HG03457 (cell line): ENCODE measurements at regions not wholly inside any gene's neighbourhood (a gene's known extent, or its start where the extent isn't known, plus 50 kb on each side); places are given as distances from the start of the nearest gene placed in this dataset.
A peak's percentile ranks its signal among the peaks of the same experiment; 100 is the strongest.

Experiments used
- ATAC-seq: cut with Tn5 transposase; IDR thresholded peaks from one replicate; pipeline ENCODE4 v1.9.1; 2021; ENCODE audit warnings: moderate number of reproducible peaks; ENCODE audit not compliant: unreplicated experiment

DNA sequence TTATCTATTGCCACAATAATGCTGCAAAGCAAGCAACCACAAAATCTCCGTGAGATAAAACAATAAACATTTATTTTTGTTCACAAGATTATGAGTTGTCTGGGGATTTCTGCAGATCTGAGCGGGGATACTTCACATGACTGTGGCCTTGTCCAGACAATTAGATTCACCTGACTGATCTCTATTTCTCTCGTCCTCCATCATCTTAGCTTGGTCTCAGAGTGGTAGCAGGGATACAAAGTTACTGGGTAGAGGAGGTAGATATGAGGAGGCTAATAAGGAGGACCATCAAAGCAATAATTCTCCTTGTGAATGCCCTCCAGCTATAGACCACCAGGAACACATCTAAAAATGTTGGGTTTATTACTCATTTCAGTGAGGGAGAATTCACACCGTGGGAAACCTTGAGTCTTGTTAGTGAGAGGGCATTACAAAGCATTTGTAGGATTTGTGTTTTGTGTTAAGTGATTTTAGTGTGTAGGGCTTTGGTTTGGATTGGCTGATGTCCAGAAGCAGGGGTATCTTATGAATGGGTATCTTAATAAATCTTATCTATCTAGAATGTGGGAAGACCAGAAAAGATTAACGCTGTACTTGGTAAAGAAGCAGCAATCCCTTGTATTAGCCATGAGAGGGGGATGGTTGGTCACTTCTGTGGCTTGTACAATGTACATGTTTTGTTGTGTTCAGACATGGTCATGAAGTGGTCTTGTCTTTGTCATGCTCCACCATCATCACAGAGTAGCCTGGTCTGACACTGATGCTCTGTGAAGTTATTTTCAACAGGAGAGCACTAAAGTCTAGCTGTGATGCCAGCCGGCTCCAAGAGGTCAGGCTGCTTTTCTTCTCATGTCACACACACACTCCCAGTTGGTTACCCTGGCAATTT lies 287.6 kb upstream of the STT3B start:
- ATAC-seq = no peak

DNA sequence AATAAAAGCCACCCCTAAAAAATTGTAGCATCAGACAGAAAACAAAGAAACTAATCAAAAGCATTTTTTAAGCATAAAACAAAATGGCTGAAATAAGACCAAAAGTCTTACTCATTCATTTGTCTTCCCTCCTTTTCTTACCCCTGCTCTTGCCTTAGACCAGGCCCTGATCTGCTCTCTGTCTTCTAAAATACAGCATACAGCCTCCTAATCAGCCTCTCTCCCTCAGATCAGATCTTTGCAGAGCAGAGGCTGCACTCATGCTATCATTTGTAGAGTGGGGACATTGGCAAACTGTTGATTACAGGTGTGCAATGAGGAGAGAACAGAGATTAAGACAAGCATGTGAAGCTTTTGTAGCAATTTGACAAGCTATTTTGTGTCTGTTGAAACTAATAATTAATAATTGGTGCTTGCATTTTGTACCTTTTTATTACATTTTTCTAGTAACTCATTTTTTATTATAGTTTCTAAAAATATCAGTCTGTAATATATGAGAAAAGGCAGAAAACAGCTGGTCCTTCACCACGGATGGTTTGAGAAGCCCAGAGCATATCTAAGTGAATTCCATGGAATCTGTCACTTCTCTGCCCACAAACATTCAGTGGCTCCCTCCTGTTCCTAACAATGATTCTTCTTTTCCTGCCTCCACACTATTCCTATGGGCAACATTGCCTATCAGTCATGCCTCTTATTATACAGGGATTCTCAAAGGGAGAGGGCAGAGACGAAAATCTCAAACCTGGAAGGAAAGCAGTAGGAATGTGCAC lies 286.2 kb upstream of the STT3B start:
- no peak for ATAC-seq

DNA sequence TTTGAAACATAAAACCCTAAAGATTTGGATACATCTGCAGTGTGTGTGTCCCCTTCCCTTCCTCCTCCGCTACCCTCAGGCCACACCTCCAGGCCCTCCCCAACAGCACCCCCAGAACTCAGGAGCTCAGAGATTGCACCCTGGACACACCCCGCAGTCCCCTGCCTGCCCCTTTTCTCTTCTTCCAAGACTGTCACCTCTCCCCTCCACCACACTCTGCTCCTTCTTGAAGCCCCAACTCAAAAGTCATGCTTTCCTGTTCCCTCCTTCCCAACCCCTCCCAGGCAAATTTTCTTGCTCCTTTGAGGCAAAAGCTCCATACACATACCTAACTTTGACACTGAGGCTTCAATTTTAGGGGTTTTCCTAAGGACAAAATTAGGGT lies 285.7 kb upstream of the STT3B start:
- ATAC-seq = no peak

DNA sequence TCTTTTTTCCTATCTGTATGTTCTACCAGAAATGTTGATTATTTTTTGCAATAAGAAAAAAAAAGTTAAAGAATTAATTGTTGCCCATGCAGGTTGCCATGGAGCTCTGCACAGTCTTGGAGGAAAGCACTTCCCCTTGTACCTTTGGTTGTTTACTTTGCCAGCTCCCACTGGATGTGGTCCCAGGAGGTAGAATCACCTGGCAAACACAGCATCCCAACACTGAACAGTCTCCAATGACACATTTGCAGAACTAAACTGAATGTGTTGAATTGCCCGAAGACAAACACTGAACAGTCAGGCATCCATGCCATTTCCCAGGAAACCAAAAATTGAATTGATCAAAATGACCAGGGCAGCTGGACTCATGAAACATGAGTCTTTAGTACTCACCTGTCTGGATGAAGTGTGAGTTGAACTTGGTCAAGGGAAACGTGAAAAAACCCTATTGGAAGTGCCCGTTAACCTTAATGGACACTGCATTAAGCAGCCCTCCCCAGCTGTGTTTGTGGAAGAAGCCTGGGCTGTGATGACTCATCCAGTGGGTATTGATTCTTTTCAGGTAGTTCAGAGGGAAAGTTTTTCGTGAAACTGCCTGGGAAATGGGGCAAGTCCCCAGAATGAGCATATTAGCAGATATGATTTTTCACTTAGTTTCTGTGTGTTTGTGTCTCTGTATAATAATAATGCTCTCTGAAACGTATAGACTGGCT lies 284.7 kb upstream of the STT3B start:
- ATAC-seq = peak; percentile 38

DNA sequence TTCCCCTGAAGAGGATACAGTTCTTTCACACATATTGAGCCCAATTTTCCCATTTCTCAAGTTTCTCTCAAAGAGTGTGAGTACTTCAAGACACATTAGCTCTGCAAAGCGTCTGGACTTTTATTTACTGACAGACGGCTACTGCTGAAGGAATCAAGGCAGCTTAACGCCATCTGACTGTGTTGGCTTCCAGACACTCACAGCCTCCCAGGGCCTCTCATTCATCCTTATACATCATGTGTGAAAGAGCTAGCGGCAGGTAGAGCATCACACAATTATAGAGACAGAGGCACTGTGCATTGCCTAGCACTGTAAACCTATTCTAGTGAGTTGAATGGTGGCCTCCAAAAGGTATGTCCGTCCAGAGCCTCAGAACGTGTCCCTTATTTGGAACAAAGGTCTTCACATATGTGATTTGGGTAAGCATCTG lies 284.1 kb upstream of the STT3B start:
- peak; percentile 0 for ATAC-seq

DNA sequence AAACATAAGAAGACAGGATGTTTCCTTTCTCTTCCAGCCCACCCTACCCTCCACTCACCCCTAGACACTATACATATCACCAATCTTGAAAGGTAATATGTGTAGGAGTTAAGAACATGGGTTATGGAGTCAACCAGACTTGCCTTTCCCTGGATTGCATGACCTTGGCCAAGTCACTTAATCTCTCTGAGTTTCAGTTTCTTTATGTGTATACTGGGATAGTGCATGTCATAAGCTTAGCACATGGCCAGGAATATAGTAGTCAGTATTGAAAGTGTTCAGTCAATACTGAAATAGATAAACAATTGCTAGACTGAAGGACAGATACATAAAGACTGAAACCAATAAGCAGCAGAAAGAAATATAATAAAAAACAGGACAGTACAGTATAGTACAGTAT lies 283.2 kb upstream of the STT3B start:
- no peak for ATAC-seq

DNA sequence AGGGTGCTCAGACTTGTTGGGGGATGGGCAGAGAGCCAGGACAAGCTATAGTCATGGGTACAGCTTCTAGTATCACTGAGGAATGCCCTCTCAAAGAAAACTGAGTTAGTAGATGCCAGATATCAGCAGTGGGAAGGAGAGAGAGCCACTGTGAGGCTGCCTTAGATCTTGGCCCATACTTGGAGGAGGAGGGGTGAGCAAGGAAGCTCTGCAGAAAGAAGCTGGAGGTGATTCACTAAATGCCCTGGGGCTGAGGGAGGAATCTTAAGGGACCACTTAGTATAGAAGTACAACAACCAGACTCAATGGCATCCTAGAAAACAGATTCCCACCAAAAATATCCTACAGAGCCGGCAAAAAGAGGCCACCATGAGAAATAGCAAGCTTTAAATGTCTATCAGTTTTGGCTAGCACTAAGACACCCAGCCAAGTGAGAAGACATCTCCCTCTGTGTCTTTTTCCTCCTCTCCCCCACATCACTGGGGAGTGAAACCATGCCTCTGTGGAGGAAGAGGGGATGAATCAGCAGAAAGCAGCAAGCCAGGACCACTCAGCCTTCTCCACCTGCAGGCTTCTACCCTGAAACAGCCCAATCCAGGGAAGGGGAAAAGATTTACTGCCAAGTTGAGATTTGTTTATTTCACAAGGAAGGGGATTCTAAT lies 282.5 kb upstream of the STT3B start:
- ATAC-seq = no peak

DNA sequence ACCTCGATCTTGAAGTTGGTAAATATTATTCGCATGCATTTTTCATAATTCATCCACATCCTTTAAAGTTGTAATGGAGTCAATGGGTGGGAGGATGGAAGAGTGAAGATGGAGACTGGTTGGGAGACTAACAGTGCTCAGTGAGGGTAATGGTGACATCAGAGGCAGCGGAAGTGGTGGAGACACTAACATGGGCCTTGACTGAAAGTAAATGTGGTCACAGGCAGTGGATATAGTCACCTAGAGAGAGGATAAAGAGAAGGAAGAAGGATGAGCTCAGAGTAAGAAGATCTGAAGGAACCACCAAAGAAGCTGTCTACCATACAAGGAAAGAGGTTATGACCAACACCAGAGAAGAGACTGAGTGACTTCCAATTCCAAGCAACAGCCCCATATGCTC lies 281.6 kb upstream of the STT3B start:
- ATAC-seq = no peak

DNA sequence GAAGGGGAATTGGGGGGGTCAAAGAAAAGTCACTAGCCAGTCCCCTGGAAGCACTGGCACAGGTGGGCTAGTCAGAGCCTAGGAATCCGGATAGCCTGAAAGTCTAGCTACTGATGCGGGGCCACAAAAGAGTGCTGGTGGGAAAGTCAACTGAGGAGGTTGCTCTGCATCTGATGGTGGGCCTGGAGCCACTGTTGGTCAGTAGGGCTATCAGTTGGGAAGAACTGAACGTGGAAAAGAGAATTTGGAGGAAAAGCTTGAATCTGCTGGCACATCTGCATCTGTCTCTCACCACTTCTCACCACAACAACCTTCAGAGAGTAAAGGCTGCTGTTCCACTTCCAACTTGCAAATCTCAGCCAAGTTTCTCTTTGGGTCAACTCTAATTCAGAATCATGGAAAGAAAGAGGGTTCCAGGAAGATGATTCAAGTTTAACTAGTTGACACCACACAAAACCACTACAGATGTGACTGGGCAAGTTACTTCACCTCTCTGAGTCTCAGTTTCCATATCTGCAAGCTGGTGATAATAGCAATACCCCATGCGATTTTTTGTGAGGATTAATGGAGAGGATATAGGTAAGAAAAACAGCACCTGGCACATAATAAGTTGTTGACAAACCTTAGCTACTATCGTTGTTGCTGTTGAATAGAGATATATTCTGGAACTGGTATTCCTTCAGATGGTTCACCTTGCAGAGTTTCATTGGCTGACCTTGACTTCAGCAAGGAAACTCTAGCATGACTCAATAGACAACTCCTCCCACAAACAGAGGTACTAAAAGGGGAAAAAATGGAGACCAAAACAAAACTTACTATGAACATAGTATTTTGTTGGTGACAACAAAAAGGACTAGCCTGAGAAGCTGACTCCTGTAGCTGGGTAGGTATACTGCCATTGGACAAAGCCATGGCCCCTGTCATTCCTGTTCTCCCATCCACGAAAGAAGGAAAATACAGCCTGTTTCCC lies 280.2 kb upstream of the STT3B start:
- ATAC-seq = no peak

DNA sequence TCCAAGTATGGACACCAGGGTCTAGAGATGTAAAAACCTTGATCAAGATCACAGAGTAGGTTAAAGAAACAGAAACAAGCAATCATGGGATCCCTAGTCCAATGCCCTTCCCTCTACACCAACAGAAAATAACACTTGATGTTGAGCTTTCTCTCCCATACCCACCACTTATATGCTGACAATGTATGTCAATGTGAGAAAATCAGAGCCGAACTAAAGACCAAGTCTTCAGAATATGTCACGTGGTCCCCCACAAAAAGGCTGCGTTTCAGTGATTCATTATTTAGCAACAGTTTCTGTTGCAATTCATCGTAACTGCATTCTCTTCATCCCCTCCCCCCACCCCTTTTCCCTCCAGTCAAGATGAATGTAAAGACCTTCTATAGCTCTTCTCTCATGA lies 278.9 kb upstream of the STT3B start:
- no peak for ATAC-seq

DNA sequence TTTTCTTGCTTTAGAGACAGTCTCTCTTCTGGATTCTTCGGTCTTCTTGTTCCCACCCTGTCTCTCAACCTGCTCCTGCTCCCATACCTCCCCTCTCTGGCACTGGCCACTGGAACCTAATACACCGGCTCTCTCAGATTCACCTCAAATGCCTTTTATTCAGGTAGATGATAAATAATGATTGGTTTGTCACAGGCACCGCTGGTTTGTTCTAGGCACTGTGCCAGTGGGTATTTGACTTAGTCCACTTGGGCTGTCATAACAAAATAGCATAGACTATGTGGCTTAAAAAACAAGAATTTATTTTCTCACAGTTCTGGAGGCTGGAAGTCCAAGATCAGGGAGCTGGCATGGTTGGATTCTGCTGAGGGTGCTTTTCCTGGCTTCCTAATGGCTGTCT lies 278.2 kb upstream of the STT3B start:
- ATAC-seq = no peak

DNA sequence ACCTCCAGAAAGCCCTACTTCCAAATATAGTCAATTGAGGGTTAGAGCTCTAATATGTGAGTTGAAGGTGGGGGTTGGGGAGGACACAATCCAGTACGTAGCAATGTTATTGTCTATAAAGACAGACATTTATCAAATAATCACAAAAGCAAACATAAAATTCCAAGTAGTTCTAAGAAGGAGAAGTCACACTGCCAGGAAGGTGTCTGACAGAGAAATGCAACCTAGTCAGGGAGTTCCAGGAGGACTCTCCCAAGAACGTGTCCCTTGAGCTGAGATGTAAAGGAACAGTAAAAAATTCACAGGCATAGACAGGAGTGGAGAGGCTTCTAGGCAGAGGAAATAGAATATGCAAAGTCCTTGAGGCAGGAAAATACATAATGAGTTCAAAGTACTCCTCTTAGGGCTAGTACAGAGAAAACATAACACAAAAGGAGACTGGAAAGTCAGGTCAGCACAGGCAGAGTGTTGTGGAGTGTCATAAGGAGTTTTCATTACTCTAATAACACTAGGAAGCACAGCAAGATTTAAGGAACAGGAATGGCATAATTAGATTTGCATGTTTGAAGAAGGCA lies 277.6 kb upstream of the STT3B start:
- no peak for ATAC-seq

DNA sequence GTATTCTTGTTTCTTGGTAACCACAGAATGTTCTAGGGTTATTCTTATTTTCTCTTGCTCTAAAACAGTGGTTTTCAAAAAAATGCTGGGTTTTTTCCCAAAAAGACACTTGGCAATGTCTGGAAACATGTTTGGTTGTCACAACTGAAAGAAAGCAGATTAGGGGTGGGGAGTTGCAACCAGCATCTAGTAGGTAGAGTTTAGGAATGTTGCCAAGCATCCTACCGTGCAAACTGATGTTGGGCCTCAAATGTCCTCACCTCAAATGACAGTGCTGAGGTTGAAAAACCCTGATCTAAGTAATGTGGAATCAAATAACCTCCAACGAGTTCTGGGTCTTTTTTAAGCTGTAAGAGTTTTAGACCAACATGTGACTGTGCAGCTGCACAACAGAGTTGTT lies 270.5 kb upstream of the STT3B start:
- ATAC-seq = no peak

DNA sequence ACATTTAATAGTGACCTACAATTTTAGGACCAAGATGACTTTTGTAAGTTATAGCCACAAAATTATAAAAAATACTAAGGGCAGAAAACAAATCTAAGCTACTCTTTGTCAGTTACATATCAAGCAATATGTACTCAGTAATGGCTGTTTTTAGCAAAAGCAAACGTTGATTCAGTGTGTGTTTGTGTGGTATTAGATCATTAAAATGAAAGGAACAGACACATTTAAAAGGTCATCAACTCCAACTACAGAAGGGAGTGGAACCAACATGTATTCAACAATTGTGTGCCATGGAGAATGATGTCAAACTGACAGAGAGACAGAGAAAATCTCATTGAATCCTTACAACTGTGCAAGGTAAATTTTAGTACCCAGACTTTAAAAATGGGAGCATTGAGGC lies 268.8 kb upstream of the STT3B start:
- ATAC-seq = no peak

DNA sequence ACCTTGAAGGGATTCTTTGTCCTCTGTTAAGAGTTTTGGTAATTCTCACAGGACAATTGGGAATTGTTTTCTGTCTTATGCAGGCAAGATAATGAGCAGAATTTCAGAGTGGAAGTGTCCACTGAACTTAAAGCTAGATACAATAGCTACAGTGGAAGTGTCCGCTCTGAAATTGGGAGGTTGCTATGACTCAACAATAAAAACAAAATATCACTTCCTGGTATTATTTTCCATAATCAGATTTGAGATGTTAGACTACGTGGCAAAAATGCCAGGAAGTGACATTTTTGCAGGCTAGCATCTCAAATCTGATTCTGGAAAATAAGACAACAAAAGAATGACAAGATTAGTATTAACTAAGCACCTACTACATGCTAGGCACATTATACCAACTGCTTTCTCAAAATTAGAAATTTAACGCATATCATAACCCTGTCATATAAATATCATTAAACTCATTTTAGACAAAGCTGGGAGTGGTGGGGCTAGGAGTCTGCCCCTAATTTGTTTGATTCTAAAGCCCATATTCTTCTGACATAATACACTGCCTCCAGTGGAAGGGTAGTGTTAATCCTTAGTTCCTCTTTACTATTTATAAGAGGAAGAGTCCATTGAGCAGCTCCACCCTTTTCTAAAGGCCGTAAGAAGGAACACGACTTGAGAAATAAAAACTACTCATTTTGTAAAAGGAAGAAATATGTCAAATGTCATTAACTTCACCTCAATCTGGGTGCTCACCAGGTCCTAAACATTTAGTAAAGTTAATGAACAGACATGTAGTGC lies 266.9 kb upstream of the STT3B start:
- no peak for ATAC-seq

DNA sequence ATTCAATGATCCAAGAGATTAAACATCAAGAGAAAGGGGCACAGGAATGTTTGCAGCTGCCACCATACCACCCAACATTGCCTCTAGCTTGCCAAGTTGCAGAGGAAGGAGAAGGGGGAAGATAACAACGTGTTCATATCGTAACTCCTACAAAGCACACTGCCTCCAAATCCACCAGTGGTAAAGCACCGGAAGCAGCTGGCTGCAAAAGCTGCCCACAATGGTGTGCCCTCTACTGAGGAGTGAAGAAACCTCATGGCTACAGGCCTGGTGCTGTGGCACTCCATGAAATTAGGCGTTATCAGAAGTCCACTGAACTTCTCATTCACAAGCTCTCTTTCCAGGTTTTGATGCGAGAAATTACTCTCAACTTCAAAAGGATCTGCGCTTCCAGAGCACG lies 263.9 kb upstream of the STT3B start:
- no peak for ATAC-seq

DNA sequence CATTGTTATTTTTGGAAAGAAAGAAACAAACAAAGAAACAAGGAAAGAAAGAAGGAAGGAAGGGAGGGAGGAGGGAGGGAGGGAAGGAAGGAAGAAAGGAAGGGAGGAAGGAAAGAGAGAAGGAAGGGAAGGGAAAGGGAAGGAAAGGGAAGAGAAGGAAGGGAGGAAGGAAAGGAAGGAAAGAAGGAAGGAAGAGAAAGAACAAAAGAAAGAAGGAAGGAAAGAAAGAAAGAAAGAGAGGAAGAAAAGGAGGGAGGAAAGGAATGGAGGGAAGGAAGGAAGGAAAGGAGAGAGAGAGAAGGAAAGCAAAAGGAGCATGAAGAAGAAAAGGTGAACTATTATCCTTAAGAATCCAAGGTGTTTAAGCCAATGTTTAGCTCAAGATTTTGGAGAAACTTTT lies 262.7 kb upstream of the STT3B start:
- no peak for ATAC-seq

DNA sequence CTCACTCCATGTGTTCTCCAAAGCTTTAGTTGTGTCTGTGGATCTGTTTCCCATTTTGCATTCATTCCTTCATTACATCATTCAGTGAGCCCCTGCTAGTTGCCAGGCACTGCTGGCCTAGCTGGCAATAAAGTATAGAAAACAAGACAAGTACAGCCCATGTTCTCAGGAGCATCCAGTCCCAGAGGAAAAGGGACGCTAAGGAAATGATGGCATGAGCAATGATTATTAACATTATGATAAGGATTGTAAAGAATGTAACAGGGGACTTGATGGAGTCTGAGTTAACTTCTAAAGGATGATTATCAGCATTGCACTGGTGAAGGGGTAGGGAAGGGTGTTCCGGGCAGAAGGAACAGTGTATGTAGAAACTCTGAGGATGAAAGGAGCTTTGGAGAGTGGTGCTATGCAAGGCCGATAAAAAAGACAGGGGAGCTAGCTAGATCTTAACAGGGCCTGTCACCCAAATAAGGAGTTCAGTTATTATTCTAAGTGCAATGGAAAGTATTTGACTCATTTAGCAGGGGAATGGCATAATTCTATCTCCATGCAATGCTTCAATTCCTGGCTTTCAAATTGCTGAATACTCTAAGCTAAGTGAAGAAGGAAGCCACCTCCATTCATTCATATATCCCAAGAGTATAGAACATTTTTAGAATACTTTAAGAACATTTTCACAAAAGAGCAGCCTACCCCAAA lies 258.2 kb upstream of the STT3B start:
- ATAC-seq = no peak
